Endothelial cell of umbilical vein (primary cell): ENCODE measurements at regions not wholly inside any gene's neighbourhood (a gene's known extent, or its start where the extent isn't known, plus 50 kb on each side); places are given as distances from the start of the nearest gene placed in this dataset.

Source experiments
- BruUV-seq: library from RNA; stranded (reverse); fragments of 400-500 nt; replicated peaks from 2 replicates; lab custom pipeline; 2021; lab: Mats Ljungman, UMichigan
- CTCF ChIA-PET: fragments of 300-600, 350-600 bp; sonication (Branson Sonifier 250); formaldehyde crosslinking; loops from one replicate; lab custom pipeline; 2021; ENCODE audit warnings: antibody characterized with exemption, inconsistent platforms; lab: Charles Lee
- POLR2A ChIA-PET: fragments of 300-600, 350-600 bp; sonication (Branson Sonifier 250); formaldehyde crosslinking; loops from one replicate; lab custom pipeline; 2021; ENCODE audit warnings: antibody characterized with exemption, inconsistent platforms; lab: Charles Lee
- DNase-seq: peaks from one replicate; pipeline ENCODE4 v3.0.0-alpha.2; 2011; ENCODE audit warnings: low read depth, low spot score
- FAIRE-seq: peaks from 2 replicates; lab custom pipeline; 2011; peaks lifted over from hg19 to GRCh38; lab: Jason Lieb, UNC
- H2AFZ ChIP-seq: 2 replicates; pipeline ENCODE4 v1.6.0; 2012; ENCODE audit warnings: low read depth, low read length, control low read depth, inconsistent platforms
- H3K27ac ChIP-seq: 2 replicates; pipeline ENCODE4 v1.5.1; 2011; ENCODE audit warnings: low read depth, mild to moderate bottlenecking, control low read depth, low read length, moderate library complexity; ENCODE audit not compliant: insufficient read depth
- H3K27me3 ChIP-seq, 2 experiments: 2 replicates each; pipeline versions ENCODE4 v1.6.0 to v1.6.1; 2011; ENCODE audit warnings: low read length in 2 of 2, mixed read lengths in 1 of 2; ENCODE audit not compliant: control insufficient read depth in 2 of 2, insufficient read depth in 2 of 2
- H3K36me3 ChIP-seq, 2 experiments: 2 replicates in 1 of 2; 3 replicates in 1 of 2; pipeline ENCODE4 v1.5.1; 2011; ENCODE audit warnings: low read length in 2 of 2, mild to moderate bottlenecking in 1 of 2, moderate library complexity in 1 of 2; ENCODE audit not compliant: control insufficient read depth in 2 of 2, insufficient read depth in 2 of 2; ENCODE audit errors: extremely low read depth in 1 of 2
- H3K4me1 ChIP-seq: 3 replicates; pipeline ENCODE4 v1.5.1; 2011; ENCODE audit warnings: mild to moderate bottlenecking, low read length; ENCODE audit not compliant: control insufficient read depth, insufficient read depth; ENCODE audit errors: extremely low read depth
- H3K4me2 ChIP-seq: 2 replicates; pipeline ENCODE4 v1.6.1; 2011; ENCODE audit warnings: low read length, control low read depth, mixed read lengths; ENCODE audit not compliant: insufficient read depth
- H3K4me3 ChIP-seq, 3 experiments: fragments of 200-600 bp in 1 of 3; sonication (generic), shearing (Covaris generic) in 1 of 3; replicated peaks in 1 of 3; 2 replicates each; pipeline ENCODE4 v1.5.1; 2011 to 2016; ENCODE audit warnings: control low read depth in 3 of 3, low read length in 3 of 3, mild to moderate bottlenecking in 2 of 3, inconsistent platforms in 1 of 3, low read depth in 1 of 3, moderate library complexity in 1 of 3; ENCODE audit not compliant: insufficient read depth in 1 of 3
- H3K79me2 ChIP-seq: 2 replicates; pipeline ENCODE4 v1.6.0; 2012; ENCODE audit warnings: low read length, inconsistent platforms; ENCODE audit not compliant: control insufficient read depth, insufficient read depth
- H3K9ac ChIP-seq: replicated peaks from 2 replicates; pipeline ENCODE3; 2011; ENCODE audit warnings: low read length, control low read depth; ENCODE audit not compliant: insufficient read depth; ENCODE audit errors: extremely low read depth
- H3K9me1 ChIP-seq: replicated peaks from 3 replicates; pipeline ENCODE4 v1.6.0; 2011; ENCODE audit warnings: mild to moderate bottlenecking, low read length; ENCODE audit not compliant: control insufficient read depth, insufficient read depth; ENCODE audit errors: extremely low read depth
- H3K9me3 ChIP-seq: replicated peaks from 2 replicates; pipeline ENCODE4 v1.5.1; 2012; ENCODE audit warnings: low read length, inconsistent platforms; ENCODE audit not compliant: control insufficient read depth, insufficient read depth
- H4K20me1 ChIP-seq: replicated peaks from 2 replicates; pipeline ENCODE3; 2011; ENCODE audit warnings: mild to moderate bottlenecking, low read length; ENCODE audit not compliant: control insufficient read depth, insufficient read depth; ENCODE audit errors: extremely low read depth
- EZH2 ChIP-seq: IDR thresholded peaks from 2 replicates; pipeline ENCODE4 v1.6.1; 2012; ENCODE audit warnings: borderline replicate concordance, low read depth, mild to moderate bottlenecking, moderate library complexity, low read length, inconsistent platforms; ENCODE audit not compliant: severe bottlenecking
- FOS ChIP-seq: IDR thresholded peaks from 2 replicates; pipeline ENCODE4 v1.6.1; 2011; ENCODE audit warnings: mild to moderate bottlenecking, low read length, moderate library complexity, borderline replicate concordance; ENCODE audit not compliant: insufficient read depth
- GATA2 ChIP-seq: IDR thresholded peaks from 2 replicates; pipeline ENCODE4 v1.7.0; 2011; ENCODE audit warnings: low read depth, mild to moderate bottlenecking, moderate library complexity, mixed read lengths, low read length; ENCODE audit not compliant: insufficient read length, insufficient read depth
- JUN ChIP-seq: IDR thresholded peaks from 2 replicates; pipeline ENCODE4 v1.6.1; 2011; ENCODE audit warnings: borderline replicate concordance, low read depth; ENCODE audit not compliant: insufficient read length, insufficient read depth
- MYC ChIP-seq: IDR thresholded peaks from one replicate; pipeline ENCODE4 v1.6.1; 2011; ENCODE audit warnings: mild to moderate bottlenecking, low read depth, low read length
- POLR2A ChIP-seq: IDR thresholded peaks from 2 replicates; pipeline ENCODE4 v1.6.1; 2012; ENCODE audit warnings: low read depth, mild to moderate bottlenecking, control low read depth, low read length
- POLR2AphosphoS5 ChIP-seq: IDR thresholded peaks from 2 replicates; pipeline ENCODE4 v1.6.1; 2012; ENCODE audit warnings: low read depth, mild to moderate bottlenecking, control low read depth, low read length, moderate library complexity; ENCODE audit not compliant: insufficient read depth
- dilution Hi-C: fragments of 300-500 bp; cut with MboI; formaldehyde crosslinking; loops from one replicate; pipeline ENCODE4 v1.15.0; 2019; ENCODE audit warnings: low sequenced_read_pairs; ENCODE audit not compliant: extremely low pct_ligation_motif_present
- intact Hi-C: fragments of 100-400 bp; cut with micrococcal nuclease; formaldehyde crosslinking; loops from one replicate; pipeline ENCODE4 v1.10.0; 2022
- TF ChIP-seq, protein P1 (sequence below): IDR thresholded peaks from 2 replicates; pipeline ENCODE4 v1.6.1; 2011; ENCODE audit not compliant: insufficient read depth, insufficient read length
- TF ChIP-seq, protein P2 (sequence below), 2 donors: IDR thresholded peaks; 1 replicate in 1 of 2; 2 replicates in 1 of 2; pipeline ENCODE4 v1.5.1; 2011; ENCODE audit warnings: low read length in 2 of 2, mild to moderate bottlenecking in 2 of 2, moderate library complexity in 2 of 2, control low read depth in 1 of 2, inconsistent platforms in 1 of 2, low read depth in 1 of 2; ENCODE audit not compliant: insufficient read depth in 1 of 2; ENCODE audit errors: extremely low read depth in 1 of 2

GRCh38 chr21:16590641-16591292, 861.0 kb downstream of the USP25 start:
- H3K4me2 ChIP-seq = no peak overlapping the region
- no peak overlapping the region for H2AFZ ChIP-seq
- H3K36me3 ChIP-seq = peaks cover 0 to 2% of the 10 kb centered on the region in 2 experiments
- ChIA-PET POLR2A (no interaction called here), CTCF (no interaction called here)
- H3K4me1 ChIP-seq = peaks cover 28% of the 10 kb centered on the region
- no peak overlapping the region for H3K27ac ChIP-seq
- H3K4me3 ChIP-seq = no peak overlapping the region
- TF ChIP-seq FOS = no peak
- no peak for DNase-seq
- H3K27me3 ChIP-seq = no peaks in the 10 kb centered on the region
- no peak for FAIRE-seq
- dilution Hi-C loops (no loop called here), intact Hi-C loops (no loop called here)
- BruUV-seq = no TSS peak
- no peaks in the 10 kb centered on the region for H3K9me1 ChIP-seq
- H3K79me2 ChIP-seq = no peaks in the 10 kb centered on the region
- H3K9me3 ChIP-seq = no peaks in the 10 kb centered on the region
- H3K9ac ChIP-seq = no peak overlapping the region
- H4K20me1 ChIP-seq = no peaks in the 10 kb centered on the region

- Histone ChIP-seq H3K27me3 (no peaks in the 10 kb centered on the region), H3K4me3 (no peak overlapping the region), H3K9me1 (no peaks in the 10 kb centered on the region), H3K36me3 (peaks cover 0 to 2% of the 10 kb centered on the region in 2 experiments), H3K4me2 (no peak overlapping the region), H2AFZ (no peak overlapping the region), H3K4me1 (peaks cover 14% of the 10 kb centered on the region), H4K20me1 (no peaks in the 10 kb centered on the region), H3K27ac (no peak overlapping the region), H3K79me2 (no peaks in the 10 kb centered on the region), H3K9me3 (no peaks in the 10 kb centered on the region), H3K9ac (no peak overlapping the region)
- ChIA-PET CTCF (interaction anchor here (0.5 kb wide), 1 partner anchor 408 kb away, joined by 4 read pairs; no protein-coding TSS in a partner anchor), POLR2A (no interaction called here)
- FAIRE-seq (no peak), DNase-seq (no peak)
- no TSS peak for BruUV-seq
- dilution Hi-C loops = no loop called here
- intact Hi-C loops = no loop called here
- TF ChIP-seq, protein P1, sequence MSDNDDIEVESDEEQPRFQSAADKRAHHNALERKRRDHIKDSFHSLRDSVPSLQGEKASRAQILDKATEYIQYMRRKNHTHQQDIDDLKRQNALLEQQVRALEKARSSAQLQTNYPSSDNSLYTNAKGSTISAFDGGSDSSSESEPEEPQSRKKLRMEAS = no peak
- TF ChIP-seq EZH2 = no peak
- no peak for TF ChIP-seq FOS
- no peak for TF ChIP-seq MYC
- TF ChIP-seq POLR2A = no peak
- TF ChIP-seq POLR2AphosphoS5 = no peak
- no peak for TF ChIP-seq JUN
- TF ChIP-seq, protein P2, sequence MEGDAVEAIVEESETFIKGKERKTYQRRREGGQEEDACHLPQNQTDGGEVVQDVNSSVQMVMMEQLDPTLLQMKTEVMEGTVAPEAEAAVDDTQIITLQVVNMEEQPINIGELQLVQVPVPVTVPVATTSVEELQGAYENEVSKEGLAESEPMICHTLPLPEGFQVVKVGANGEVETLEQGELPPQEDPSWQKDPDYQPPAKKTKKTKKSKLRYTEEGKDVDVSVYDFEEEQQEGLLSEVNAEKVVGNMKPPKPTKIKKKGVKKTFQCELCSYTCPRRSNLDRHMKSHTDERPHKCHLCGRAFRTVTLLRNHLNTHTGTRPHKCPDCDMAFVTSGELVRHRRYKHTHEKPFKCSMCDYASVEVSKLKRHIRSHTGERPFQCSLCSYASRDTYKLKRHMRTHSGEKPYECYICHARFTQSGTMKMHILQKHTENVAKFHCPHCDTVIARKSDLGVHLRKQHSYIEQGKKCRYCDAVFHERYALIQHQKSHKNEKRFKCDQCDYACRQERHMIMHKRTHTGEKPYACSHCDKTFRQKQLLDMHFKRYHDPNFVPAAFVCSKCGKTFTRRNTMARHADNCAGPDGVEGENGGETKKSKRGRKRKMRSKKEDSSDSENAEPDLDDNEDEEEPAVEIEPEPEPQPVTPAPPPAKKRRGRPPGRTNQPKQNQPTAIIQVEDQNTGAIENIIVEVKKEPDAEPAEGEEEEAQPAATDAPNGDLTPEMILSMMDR (IDR thresholded peaks at IDR 0.05; ENCODE audit: extremely low read depth in 1 of 2, insufficient read depth in 1 of 2, low read depth in 1 of 2, low read length in 2 of 2) = no peak
- no peak for TF ChIP-seq GATA2
These were observed 862.6 kb downstream of the USP25 start for GRCh38 chr21:16592381-16592780.
